Colon (tissue), 2 donors: ENCODE measurements at regions not wholly inside any gene's neighbourhood (a gene's known extent, or its start where the extent isn't known, plus 50 kb on each side); places are given as distances from the start of the nearest gene placed in this dataset.

ENCODE experiments used
- FAIRE-seq: peaks from 2 replicates; lab custom pipeline; 2012; peaks lifted over from hg19 to GRCh38; lab: Jason Lieb, UNC
- donor health status: control.
- donor health status: control.

DNA sequence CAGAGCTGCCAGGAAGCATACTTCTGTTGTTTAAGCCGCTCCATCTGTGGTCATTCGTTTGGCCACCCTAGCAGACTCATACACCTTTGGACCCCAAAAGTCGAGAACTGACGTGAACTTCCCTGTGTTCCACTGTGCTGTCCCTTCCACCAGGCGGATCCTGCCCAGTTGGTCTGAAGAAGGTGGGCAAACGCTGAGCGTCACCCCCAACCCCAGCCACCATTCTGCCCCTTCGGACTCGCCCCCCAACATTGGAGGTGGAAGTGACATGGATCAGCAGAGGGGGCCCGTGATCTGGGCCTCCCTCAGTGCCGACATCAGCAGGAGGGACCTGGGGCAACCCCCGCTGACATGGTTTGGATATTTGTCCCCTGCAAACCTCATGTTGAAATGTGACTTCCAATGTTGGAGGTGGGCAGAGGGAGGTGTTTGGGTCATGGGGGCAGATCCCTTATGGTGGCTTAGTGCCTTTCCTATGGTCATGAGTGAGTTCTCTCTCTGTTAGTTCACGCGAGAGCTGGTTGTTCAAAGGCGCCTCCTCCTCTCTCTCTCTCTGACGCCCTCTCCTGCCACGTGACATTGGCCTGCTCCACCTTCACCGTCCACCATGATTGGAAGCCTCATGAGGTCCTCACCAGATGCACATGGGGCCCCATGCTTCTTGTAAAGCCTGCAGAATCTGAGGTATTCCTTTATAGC lies 93.6 kb upstream of the ZNF507 start:
- FAIRE-seq = no peak

GRCh38 chr19:32252333-32252669 lies 93.1 kb upstream of the ZNF507 start:
- FAIRE-seq = no peak

DNA sequence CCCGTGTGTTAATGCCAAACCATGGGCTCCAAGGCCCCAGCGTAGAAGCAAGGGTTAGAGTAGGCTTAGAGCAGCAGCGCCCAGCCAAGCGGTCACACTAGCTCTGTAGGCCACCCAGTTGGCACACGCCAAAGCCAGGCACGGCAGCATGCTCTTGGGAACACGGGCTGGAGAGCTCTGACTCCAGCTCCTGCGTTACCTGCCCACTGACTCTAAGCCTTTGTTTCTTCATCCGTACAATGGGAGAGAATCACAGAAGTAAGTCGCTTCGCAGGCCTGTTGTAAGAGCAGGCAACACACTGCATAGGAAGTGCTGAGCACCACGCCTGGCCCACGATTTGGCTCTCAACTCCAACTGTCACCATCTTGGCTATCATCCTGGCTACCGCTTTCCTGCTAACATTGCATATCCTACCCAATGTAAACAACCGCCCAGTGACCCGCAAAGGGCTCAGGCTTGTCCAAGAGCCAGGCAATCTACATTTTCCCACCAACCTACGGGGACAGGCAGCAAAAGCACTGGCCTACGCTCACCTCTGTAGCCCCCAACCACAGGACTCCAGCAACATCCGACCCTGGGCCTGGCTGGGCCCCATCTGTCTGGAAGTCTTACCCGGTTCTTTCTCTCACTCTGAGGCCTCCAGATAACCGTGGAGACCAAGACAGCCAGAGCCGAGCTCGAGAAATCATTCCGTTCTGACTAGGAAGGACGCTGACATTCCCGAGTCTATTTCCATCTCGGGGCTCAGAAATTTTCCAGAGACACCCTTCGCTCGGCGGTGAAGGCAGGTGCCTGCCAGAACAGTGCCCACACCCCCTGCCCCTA lies 91.5 kb upstream of the ZNF507 start:
- no peak for FAIRE-seq

- FAIRE-seq = no peak
Observed at GRCh38 chr19:32254509-32254890, 90.9 kb upstream of the ZNF507 start.

DNA sequence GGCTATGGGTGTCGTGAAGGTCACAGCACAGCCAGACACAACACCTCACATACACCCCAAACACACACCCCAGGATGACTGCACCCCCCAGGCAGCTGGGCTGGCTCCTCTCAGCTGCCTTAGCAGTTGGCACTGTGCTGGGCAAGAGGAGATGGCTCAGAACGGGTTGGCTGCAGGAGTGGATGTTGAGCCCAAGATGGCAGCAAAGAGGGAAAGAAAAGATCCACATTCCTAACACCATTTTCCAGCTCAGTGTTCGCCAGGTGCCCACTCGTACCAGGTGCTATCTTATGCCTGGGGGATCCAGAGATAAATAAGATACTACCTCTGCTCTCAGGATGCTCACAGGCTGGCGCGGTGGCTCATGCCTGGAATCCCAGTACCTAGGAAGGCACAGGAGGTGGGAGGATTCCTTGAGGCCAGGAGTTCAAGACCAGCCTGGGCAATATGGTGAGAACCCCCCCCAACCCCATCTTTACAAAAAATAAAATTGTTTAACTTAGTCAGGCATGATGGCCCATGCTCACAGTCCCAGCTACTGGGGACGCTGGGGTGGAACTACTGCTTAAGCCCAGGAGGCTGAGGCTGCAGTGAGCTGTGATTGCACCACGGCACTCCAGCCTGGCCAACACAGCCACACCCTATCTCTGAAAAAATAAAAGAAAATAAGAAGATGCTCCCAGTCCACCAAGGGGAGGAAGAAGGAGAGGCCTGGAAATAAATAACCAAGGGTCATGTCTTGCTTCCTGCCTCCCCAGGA lies 89.7 kb upstream of the ZNF507 start:
- no peak for FAIRE-seq

DNA sequence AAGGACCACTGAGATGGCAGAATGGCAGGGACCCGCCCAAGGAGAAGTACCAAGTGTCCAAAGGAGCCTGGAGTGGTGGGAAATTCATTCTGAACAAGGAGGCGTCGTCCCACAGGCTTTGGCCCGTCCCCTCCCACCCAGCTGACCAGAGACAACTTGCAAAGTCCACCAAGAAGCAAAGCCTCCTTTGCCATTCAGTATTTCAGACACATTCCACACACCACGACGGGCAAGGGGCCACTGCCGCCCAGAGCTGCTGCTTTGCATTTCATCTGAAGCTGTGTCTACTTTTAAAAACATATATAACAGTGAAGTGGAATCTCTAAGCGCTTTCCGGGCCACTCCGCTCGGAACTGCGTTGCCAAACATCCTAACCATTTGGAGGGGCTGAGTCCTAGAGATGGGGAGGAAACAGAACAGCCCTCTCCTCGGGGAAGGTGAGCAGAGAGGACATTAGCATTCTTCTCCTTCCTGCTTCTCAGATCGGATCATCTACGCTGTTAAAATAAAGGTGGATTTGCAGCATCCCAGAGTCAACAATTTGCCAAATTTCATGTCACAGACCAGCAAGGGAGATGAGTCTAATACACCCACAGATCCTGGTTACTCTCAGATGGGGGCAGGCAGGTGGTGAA lies 89.0 kb upstream of the ZNF507 start:
- no peak for FAIRE-seq

DNA sequence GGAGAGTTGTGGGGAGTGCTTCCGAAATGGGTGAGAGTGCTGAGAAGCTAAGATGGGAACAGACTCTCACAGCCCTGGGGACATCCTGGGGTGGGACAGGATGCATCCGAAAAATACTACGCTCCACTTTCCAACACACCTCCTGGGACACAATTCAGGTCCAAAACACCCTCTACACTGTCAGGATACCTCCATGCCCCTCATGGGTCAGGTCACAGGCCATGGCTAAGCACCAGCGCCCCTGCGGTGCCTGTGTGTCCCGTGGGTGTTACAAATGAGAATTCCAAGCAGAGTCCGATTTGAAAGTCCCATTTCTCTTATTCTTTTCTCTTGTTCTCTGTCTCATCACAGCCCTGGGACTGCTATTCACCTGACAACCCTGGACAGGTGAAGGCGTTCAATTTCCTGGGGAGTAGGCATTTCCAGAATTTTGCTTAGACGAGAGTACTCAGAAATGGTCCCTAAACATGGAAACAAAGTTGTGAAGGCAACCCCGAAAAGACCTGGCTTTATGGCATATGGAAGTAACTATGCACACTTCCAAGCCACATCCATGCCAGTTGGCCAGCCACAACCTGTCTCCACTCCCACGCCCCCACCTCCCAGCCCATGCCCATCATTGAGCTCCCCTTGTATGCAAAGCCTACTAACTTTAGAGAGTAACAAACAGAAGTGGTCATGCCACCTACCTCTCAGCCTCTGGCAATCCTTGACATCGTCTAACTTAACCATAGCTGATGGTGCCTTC lies 87.9 kb upstream of the ZNF507 start:
- FAIRE-seq = no peak

DNA sequence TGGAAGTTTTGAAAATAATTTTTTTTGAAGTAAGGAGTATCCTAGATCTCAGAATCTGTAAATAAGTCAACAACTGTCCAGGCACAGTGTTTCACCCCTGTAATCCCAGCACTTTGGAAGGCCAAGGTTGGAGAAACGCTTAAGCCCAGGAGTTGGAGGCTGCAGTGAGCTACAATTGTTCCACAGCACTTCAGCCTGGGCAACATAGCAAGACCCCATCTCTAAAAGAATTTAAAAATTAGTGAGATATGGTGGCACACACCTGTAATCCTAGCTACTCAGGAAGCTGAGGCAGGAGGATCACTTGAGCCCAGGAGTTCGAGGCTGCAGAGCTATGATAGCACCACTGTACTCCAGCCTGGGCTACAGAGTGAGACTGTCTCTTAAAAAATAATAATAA lies 87.2 kb upstream of the ZNF507 start:
- FAIRE-seq = no peak

DNA sequence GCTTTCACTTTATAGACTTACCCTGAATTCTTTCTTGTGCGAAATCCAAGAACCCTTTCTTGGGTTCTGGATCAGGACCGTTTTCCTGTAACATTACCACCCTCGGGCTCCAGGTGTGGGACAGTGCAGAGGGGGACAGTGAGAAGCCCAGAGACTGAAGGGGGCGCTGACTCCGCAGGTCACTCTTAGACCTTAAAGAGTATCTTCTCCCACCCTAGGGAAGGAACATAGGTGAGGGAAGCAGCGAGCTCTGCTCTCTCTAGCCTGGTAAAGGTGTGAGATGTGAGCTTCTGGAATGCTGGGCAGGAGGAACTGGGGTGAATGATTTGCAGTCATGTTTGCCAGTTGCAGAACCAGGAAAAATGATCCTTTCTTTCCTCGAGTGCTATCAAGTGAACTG lies 80.8 kb upstream of the ZNF507 start:
- FAIRE-seq = no peak

GRCh38 chr19:32265995-32266394 lies 79.4 kb upstream of the ZNF507 start:
- no peak for FAIRE-seq

GRCh38 chr19:32266460-32266859 lies 79.0 kb upstream of the ZNF507 start:
- FAIRE-seq = no peak

- FAIRE-seq = no peak
Observed at GRCh38 chr19:32268381-32268780, 77.0 kb upstream of the ZNF507 start.

GRCh38 chr19:32269831-32270230 lies 75.6 kb upstream of the ZNF507 start:
- no peak for FAIRE-seq

GRCh38 chr19:32273483-32273882 lies 71.9 kb upstream of the ZNF507 start:
- no peak for FAIRE-seq

DNA sequence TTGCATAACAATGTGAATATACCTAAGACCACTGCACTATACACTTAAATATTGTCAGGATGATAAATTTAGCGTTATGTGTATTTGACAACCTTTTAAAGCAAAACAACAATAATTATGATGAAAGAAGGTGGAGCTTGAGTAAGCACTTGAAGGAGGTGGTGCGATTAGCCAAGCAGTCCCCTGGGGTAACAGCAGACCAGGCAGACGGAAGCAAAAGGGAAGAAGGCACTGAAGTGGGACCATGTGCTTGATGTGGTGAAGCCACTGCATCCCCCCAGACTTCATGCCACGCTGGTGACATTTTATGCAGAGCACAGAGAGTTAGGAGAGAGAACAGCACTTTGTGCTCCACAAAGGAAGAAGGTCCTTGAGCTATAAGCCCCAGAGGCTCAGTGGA lies 58.3 kb upstream of the ZNF507 start:
- FAIRE-seq = no peak

DNA sequence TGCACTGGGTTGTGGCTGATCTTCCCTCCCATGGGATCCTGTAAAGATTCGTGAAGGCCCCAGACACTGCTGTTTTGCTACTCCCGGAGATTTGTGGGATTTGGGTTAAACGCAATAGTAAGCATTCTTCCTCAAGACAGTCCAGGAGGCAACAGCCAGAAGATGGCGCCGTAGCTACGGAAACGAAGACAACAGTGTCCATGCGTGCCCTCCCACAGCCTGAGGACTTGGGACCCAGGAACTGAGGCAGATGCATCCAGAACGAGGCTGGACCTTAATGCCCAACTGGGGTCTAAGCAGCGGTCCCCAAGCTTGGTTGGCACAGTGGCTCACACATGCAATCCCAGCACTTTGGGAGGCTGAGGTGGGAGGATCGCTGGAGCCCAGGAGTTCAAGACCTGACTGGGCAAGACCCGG lies 57.6 kb upstream of the ZNF507 start:
- FAIRE-seq = no peak

- no peak for FAIRE-seq
Observed at GRCh38 chr19:32289566-32290210, 55.7 kb upstream of the ZNF507 start.

DNA sequence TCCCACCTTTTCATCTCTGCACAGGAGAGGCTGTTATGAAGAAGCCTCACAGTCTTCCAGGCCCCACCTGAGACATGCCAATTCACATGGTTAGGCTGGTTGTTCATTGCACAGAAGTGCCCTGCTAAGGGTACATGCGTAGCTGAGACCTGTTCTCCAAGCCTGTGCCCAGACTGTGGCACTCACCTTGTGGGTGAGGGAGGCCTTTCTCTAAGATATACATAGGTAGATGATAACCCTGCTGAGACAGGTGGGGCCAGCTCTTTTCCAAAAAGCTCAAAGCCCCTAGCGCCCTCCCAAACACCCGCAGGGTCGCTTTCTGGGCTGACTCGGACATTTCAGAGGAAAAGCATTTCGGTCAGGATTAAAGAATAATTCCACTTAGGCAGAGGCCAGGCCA lies 53.5 kb upstream of the ZNF507 start:
- no peak for FAIRE-seq

DNA sequence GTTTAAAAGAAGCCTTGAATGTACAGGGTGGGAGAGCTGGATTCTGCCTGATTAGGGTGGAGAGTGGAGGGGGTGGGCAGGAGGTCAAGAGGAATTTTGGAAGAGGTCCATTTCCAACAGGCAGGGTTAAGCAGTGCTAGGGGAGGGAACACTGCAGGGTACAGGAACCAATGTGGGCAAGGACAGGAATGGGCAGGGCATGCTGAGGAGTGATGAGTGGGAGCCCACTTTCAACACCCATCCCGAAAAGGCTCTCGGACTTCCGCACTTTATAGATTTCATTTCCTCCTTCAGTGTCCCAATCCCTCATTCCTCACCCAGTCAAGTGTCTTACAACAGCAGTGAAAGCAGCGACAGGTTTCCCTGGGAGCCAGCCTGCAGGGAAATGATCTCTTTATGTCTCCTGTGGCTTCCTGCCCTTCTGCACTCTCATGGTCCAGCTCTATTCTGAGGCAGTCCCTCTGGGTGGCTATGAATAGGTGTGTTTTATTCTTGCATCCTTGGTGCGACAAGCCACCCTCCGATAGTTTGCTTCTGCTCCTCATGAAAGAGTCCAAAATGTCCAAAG lies 50.5 kb upstream of the ZNF507 start:
- no peak for FAIRE-seq
